Anterior cingulate cortex (tissue), 58 donors: ENCODE measurements at regions not wholly inside any gene's neighbourhood (a gene's known extent, or its start where the extent isn't known, plus 50 kb on each side); places are given as distances from the start of the nearest gene placed in this dataset.

Experiments used
- DNase-seq, 58 donors: peaks; one replicate each; lab custom pipeline; 2025; lab: John Stamatoyannopoulos, UW

GRCh38 chr7:41910940-41911600, 208.2 kb upstream of the INHBA start:
- DNase-seq, result no peak

GRCh38 chr7:41907444-41907843, 204.6 kb upstream of the INHBA start:
- no peak for DNase-seq

DNA sequence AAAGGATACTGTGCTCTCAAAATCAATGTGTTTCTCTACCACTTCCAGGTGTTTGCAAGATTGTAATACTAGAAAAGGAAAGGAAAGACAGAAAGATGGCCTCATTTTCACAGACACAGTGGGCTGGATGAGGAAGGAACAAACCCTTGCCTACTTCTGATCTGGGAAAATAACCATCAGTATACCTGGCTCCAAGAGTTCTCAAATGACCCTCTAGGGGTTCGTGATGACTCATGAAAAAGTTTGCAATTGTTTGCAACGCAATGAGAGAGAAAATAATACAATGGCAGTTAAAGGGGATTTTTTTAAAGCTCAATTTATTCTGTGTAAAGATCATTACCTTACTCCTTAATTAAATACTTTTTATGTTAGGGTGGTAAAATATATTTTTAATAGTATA, 197.6 kb upstream of the INHBA start:
- DNase-seq, result no peak

DNA sequence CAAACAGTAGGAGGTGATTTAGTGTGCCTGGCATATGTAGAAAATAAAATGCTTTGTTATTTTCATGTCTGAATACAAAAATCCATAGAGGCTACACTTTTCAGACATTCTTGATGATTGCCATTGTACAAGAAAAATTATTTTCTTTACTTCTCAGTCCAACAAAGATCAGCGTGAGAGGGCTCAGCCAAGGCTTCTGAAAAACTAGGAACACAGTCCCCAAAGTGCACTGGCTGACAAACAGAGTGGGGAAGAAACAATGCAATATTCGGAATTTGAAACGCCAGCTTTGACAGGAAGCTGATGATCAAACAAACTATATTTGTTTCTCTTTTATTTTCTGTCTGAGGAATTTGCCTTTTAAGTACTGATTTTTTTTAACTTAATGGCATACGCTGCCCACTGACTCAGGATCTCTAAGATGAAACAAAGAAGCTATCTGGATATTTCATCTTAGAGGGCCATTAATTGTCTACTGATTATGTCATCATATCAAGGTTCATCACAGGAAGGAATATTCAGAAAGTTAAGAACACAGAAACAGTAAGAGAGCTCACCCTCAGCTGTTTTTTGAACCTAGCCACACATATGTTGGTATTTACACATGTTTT, 197.0 kb upstream of the INHBA start:
- no peak for DNase-seq

GRCh38 chr7:41893656-41894055, 190.8 kb upstream of the INHBA start:
- no peak for DNase-seq

DNA sequence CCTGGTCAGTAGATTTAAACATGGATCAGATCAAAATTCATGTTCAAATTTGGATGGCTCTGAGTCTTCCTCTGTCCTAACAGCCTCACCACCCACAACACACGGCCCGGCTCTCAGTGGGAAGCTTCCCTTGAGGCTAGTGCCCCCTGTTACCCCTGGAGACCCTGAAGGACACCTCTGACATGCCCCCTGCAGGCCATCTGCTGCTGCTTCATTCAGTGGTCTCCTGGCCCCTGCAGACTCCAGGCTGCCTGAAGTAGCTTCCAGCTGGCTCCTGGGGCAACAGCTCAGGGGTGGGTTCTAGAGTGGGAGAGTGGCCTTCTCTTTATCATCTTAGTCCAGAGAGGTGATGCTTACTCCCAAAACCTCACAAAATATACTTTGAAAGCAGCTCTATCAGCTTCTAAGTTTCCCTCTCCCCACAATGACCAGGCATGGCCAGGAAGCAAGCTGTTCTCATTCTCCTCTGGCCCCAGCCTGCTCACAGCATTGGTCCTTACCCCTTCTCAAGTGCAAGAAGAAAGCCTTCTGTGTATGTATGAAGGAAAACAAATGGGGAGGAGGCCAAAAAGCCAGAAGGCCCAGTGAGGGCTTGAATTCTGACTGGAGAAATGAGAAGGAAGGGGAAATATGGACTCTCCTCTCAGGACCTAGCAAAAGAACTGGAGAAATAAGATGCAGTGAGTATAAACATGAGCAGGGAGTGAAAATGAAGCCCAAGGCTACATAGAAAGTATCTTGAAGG, 189.6 kb upstream of the INHBA start:
- no peak for DNase-seq

- no peak for DNase-seq
Observed at GRCh38 chr7:41891950-41892349, 189.1 kb upstream of the INHBA start.

- no peak for DNase-seq
Observed at GRCh38 chr7:41890631-41891274, 187.9 kb upstream of the INHBA start.

DNA sequence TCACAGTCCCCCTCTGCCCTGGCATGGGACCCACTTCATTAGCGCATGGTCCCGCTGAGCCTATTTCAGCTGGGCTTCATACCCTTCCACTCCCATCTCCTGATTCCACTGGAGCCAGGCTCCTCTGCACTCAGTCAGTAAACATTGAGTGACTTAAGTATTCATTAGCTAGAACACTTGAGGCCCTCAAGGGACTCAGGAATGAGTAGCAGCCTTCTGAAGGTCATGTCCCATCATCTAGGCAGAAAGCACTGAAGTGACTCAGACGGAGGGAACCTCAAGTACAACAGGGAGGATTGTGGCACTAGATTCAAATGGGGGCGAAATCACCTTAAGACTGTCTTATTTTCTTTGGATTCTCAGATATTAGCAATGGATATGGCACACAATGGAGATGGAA, 186.6 kb upstream of the INHBA start:
- DNase-seq, result no peak

DNA sequence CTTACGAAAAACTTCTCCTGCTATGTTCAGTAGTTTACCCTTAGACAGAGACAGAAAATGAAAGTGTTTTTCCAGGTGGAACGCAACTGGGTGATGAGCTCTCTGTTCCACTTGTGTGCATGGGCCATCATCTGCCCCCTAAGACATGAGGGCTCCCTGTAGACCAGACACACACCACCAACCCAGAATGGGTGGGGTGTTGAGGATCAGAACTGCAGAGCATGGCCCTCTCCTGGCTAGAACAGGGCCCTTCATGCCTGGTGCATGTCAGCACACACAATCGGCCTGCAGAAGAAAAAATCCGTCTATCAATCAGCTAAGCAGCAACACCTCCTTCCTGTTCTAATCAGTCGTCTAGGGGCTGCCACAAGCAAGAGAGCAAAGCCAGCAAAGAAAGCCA, 186.2 kb upstream of the INHBA start:
- DNase-seq, result no peak

DNA sequence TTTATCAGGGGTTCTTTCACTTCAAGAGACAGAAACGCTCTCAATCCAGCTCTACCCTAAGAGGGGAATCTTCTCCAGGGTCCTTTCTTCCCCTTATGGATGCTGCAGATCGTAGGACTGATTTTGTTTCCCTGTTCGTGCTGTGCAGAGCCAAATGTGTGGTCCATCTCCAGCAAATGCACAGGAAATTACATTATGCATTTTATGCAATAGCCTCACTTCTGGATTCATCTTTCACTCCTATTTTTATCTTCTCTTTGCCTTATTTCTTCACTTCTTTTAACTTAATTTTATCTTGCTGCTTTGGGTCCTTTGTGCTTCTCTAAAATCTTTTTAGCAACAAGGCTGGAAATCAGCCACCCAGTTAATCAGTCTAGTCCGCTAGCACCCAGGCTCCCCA, 184.5 kb upstream of the INHBA start:
- no peak for DNase-seq

DNA sequence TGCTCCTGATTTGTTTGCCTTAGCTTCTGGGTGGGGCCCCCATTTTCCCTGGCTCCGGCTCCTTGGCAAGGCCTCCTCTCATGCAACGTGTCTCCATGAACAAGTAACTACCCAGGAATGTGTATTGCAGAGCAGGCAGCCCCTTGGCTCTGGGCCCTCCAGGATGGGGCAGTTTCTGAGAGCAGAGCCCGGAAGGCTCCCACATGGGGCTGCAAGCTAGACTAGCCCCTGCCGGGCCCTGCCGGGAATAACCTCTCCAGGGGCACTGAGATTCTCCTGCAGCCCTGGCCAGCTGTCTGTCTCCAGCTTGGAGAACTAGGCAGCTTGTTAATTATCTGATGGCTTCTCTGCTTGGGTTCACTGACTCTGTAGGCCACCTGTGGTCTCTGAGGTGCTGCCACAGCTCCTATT, 184.0 kb upstream of the INHBA start:
- DNase-seq, result no peak

DNA sequence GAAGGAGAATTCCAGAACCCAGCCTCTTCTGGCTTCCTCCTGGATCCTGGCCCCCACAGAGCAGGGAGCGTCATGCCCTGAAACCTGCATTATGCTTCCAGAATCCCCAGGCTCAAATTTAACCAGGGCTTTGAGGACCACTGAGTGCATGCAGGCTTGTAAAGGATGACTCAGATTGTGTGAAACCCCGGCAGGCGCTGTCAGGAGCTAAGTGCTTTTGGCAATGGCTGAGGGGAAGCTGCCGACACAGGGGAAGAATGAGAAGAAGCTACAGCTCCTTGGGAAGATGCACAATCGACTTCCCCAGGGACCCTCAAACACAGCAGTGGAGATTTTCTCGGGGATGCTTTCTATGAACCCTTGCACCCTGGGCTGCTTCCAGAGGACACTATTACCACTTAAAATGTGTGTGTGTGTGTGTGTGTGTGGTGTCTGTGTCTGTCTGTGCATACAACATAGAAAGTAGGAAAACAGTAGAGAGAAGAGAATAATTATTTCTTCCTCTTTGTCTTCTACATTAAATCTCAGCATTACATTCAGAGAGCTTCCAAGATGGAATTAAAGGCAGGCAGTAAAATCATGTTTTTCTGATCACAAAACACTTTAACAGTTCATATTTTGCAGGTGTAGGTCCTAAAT, 183.5 kb upstream of the INHBA start:
- DNase-seq, result peak in 4 of 58 donors; percentile 4 to 25 (median 12)

DNA sequence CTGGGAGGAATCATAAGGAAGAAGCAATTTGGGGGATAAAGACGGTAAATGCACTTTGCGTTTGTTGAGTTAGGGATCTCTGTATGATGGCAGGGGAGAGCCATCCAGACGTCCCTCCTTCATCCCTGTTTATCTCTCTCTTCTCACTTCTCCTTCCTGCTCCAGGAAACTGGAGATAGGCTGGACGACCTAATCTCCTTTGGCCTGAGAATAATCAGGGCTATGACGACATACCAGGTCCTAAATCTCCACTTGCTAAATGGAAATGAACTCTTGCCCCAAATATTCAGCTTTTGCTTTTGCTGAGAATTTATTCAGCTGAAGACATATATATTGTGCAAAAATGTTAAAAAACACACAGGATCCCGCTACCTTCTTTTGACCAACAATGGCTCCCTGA, 182.9 kb upstream of the INHBA start:
- no peak for DNase-seq

DNA sequence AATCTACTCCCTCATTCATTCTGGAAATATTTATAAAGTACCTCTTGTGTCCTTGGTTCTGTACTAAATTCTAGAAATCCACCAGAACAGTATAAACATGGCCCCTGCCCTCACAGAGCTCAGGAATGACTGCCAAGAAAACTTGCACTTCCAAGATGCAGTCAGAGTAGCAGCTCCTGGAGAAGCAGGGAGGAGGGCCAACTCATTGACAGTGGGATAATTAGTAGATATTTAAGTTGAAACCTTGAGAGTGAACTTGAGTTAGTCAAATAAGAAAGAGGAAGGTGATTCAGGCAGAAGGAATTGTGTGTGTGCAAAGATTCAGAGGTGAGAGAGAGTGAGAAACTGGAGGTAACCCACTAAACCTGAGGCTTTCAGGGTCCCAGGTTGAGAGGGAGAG, 182.2 kb upstream of the INHBA start:
- no peak for DNase-seq

DNA sequence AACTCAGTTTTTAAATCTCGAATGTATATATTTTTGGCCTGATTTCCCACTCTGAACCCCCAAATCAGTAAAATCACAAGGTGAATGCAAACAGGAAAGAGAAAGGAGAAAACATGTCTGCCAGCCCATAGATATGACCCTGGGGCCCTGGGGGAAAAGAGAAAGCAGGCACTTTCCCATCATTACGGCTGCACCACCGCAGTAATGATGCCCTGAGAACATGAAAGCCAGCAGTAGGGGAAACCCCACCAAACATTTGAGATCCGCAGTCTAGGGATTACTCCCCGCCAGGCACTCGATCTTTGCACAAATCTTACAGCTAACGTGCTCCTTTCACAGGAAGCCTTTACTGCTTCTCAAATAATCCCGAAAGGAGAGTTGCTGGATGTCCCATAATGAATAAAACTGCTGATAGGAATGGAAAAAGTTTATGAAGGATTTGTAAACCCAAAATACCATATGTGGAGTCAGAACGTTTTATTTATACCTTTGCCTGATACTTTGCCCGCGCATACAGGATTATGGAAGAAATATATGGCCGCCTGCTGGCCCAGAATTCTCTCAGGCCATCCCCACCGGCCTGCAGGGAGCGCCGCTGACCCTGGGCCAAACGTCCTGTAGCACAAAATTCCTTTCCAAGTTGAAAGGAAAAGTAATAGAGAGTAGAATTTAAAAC, 180.0 kb upstream of the INHBA start:
- DNase-seq, result no peak

GRCh38 chr7:41882256-41882655, 179.4 kb upstream of the INHBA start:
- peak in 5 of 58 donors; percentile 11 to 19 (median 19) for DNase-seq

- peak in 6 of 58 donors; percentile 9 to 22 (median 12) for DNase-seq
Observed at GRCh38 chr7:41881331-41882130, 178.6 kb upstream of the INHBA start.

GRCh38 chr7:41880107-41880506, 177.2 kb upstream of the INHBA start:
- peak in 4 of 58 donors; percentile 7 to 13 (median 7) for DNase-seq
